GM18907 (cell line): ENCODE measurements at regions not wholly inside any gene's neighbourhood (a gene's known extent, or its start where the extent isn't known, plus 50 kb on each side); places are given as distances from the start of the nearest gene placed in this dataset.

Experiments used
- ATAC-seq: cut with Tn5 transposase; IDR thresholded peaks from one replicate; pipeline ENCODE4 v1.9.1; 2021; ENCODE audit warnings: mild to moderate bottlenecking, moderate library complexity; ENCODE audit not compliant: unreplicated experiment

DNA sequence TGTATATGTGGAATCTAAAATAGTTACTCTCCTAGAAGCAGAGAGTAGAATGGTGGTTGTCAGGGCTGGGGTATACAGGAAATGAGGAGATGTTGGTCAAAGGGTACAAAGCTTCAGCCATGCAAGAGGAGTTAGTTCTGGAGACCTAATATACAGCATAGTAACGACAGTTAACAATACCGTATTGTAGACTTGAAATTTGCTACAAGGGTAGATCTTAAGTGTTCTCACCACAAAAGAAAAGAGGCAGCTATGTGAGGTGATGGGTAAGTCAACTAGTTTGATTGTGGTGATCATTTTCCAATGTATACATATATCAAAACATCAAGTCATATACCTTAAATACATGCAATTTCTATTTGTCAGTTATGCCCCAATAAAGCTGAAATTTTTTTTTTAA lies 98.2 kb upstream of the CYP1B1 start:
- no peak for ATAC-seq

DNA sequence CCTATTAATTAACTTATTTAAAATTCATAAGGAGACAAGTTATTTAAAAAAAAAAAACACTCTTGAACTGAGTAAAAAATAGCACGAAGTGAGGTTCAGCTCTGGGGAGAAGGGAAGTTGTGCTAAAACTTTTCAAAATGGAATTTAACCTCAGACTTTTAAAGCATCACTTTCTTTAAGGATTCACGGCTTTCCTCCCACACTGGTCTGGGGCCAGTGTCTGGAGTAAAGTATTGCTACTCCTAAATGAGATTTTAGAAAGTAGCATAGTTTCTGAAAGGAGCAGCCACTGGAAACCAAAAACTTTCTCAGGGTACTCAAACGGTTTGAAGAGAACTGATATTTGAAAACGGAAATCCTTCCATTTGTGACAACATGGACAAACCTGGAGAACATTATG lies 97.7 kb upstream of the CYP1B1 start:
- ATAC-seq, result no peak

DNA sequence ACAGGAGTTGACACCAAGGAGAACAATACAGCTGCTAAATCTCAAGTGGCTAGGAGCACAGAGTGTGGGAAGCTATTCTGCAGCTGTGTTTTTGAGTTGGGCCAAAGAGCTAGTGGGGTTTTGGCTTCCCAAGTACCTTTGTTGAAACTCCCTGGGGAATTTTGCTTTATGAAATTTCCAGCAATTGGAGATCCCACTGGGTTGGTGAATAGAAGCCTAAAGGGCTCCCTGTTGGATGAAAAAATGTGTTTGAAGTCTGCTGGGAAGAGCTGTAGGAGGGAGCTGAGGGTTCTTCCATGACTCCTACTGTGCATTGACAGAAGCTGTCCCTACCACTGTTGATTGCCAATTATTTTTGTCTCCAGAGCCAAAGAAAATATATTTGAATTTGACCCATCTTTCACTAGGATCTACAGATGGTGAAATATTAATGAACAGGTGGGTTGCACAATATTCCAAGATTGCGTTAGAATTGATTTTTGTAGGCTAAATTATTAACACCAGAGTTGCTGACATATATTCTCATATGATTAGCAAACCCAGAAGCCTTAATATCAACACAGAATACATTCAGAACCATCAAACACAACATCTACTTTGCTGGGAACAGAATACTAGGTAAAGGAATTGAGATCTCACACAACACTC lies 95.4 kb upstream of the CYP1B1 start:
- ATAC-seq, result no peak

DNA sequence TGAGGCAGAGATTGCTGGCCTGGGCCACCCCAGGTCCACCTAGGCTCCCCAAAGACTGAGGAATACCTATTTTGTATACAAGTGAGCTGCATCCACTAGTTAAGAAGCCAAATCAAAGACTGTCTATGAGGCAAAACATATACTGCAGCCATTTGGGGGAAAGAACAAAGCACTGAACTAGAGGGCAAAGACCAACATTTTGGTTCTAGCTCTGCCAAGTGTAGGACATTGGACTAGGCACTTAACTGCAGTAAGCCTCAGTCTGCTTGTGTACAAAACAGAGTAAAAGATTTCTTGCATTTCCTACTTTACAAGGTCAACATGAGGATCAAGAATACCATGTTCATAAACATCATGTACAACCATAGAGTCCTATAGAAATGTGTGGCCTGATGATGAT lies 94.8 kb upstream of the CYP1B1 start:
- no peak for ATAC-seq

DNA sequence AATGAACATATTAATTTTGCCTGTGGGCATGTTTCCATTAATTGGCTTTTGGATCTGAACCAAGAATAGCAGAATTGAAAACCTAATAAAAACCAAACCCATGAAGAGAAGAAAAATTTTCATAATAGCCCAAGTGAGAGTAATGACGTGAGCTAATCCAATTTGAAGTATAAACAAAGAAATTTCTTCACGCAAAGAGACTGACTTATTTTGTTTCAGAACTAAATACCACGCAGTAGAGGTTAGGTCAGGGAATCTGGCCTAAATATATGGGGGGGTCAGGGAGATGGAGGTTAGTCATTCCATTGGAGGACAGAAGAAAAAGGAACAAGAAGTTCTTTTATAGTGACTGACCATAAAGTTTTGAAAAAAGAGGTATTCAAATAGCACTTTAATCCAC lies 94.1 kb upstream of the CYP1B1 start:
- no peak for ATAC-seq

DNA sequence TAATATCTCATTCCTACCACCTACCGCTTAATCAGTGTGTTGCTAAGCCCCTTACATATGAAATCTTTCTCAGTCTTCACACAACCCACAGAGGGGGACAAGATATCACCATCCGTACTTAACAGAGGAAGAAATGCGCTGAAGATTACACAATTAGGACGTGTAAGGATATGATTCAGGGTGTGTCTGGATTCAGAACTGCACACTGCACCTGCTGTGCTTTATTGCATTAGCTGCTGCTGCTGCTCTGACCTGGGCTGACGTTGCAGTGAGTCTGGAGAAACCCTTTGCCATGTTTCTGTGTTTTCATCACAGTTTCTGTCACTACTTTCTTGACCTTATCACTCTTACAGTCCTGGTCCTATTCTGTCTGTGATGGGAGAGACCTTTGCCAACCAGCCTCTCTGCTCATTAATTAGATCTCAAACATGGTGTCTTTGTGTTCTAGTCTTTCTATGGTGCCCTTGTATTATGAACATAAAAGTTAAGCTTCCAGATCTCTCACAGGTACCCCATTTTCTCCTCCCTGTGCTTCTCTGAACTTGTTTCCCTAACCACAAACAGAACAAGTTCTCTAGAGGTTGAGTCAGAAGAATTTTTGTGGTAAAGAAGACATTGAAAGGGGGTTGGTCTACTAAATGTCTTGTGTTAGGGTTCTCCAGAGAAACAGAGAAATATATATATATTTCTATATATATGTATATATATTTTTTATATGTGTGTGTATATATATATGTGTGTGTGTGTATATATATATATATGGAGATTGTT lies 92.9 kb upstream of the CYP1B1 start:
- no peak for ATAC-seq

DNA sequence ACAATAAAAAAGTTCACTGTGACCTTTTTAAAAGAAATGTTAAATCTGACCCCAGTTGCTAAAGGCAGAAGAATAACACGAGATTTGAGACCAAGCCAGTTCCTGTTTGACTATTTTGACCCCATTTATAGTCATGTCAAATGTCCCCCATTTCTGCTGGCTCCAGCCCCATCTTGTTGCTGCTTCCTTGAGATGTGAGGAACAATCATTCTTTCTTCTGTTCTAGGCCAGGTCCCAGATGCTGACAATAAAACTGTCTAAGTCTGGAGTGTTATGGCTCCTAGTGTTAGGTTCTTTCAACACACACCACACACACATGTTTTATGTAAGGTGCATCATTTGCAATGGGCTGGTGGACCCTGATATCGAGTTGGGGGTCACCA lies 92.0 kb upstream of the CYP1B1 start:
- ATAC-seq, result no peak

DNA sequence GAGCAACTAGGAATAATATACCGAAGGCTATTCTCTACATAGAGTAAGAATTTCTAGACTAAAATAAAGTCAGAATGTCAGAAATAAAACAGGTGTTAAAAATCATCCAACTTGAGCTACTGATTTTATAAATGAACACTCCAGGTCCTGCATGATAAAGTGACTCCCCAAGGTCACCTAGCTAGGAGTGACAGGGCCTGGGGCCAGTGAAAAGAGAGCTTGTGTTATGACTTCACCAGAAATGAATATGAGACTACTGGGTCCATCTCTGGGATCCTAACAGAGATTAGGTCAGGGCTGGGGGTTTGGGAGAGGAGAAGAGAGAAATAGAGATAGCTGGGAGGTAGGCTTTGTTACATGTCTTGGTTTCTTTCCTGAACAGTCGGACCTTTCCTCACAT lies 89.7 kb upstream of the CYP1B1 start:
- ATAC-seq, result no peak

DNA sequence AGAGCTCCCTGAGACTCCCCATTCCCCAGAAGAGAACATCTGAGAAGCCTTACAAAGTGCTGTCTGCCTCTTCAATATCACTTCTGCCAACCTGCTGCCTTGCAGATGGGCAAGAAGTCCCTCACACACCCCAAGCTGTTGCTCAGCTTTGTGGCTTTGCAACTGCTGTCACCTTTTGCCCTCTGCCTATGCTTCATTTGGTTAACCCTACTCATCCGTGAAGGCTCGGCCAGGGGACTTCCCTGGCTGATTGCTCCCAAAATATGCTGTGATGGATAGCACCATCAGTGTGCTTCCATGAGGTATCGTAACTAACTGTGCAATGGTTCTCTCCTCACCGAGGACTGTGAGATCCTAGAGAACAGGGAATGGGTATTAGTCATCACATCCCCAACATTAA lies 88.9 kb upstream of the CYP1B1 start:
- peak; percentile 84 for ATAC-seq

DNA sequence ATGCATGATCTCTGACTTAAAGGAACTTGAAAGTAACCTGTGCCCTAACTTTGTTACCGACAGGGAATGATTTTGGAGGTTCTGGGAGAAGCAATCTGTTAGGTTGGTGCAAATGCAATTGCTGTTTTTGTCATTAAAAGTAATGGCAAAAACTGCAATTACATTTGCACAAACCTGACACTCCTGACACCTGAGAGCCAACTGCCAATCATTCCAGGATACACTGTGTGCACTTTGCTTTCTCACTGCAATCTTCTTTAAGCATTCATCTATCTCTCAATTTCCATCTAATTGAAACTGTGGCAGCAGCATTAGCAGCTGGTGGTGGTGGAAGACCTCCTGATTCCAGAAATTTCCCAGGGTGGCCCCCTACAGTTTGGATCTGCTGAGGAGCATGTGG lies 87.6 kb upstream of the CYP1B1 start:
- no peak for ATAC-seq

DNA sequence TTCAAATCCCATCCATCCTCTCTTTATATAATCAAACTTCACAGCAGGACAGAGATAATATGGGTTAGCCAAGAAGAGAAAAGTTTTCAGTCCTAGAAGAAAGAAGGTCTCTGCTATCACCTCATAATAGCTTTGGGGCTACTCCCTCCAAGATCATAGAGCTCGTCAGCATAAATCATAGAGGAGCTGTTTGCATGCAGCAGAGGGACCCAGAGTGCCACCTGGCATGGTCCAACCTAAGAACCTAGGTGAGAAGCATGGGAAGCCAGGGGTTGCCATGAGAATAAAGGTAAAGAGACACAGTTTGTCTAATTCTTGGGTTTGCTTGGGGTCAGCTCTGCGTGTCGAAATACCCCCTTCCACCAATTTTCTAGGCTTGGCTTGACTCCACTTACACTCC lies 87.1 kb upstream of the CYP1B1 start:
- no peak for ATAC-seq

DNA sequence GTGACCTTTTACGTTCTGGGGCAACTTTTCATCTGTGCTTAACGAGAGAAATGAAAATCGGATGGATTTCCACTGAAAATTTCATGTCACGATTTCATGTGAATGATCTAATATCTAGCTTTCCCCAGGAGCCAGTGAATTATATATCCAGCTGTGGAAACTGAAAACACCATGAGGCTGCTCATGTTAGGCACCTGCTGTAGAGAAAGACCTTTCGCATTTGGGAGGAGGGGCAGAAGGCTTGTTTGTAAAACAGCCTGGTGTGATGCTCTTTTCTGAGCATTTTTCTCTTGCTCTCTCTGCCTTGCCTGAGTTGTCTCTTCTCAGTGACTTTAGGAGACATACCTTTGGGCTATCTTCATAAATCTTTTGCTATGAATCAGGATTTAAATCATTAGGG lies 84.6 kb upstream of the CYP1B1 start:
- ATAC-seq, result no peak

DNA sequence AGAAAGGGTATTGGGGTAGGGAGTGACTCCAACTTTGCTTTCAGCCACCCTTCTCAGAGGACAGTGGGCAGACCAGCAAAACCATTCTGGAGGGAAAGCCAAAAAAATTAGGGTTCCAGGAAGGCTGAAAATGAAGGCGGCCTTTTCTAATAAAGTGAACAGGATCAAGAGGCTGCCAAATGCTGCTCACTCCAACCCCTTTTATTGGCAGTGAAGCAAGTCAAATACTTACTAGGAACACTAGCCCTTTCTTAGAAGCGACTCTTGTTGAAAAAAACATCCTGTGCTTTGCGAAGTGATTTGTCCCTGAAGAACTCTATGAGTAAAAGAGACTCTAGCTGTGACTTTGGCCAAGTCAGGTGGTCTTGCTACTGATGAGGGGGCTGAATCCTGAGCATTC lies 83.6 kb upstream of the CYP1B1 start:
- ATAC-seq, result no peak

DNA sequence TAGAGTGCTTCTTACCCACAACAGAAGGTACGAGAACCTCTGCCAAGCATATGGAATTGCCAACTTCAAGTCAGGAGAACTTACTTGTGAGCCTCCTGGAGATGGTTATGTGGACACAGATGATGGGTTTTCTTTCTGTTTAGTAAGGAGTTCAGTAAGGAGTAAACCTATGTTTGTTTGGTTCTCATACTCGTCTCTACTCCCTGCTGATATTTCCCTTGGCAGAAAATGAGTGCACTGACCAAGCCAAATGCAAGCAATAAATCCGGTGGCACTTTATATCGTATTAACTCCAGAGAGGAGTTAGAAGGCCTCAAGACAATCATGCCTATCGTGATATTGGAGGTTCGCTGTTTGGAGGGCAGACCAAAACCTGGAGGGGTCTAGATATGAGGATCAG lies 83.2 kb upstream of the CYP1B1 start:
- ATAC-seq, result no peak

DNA sequence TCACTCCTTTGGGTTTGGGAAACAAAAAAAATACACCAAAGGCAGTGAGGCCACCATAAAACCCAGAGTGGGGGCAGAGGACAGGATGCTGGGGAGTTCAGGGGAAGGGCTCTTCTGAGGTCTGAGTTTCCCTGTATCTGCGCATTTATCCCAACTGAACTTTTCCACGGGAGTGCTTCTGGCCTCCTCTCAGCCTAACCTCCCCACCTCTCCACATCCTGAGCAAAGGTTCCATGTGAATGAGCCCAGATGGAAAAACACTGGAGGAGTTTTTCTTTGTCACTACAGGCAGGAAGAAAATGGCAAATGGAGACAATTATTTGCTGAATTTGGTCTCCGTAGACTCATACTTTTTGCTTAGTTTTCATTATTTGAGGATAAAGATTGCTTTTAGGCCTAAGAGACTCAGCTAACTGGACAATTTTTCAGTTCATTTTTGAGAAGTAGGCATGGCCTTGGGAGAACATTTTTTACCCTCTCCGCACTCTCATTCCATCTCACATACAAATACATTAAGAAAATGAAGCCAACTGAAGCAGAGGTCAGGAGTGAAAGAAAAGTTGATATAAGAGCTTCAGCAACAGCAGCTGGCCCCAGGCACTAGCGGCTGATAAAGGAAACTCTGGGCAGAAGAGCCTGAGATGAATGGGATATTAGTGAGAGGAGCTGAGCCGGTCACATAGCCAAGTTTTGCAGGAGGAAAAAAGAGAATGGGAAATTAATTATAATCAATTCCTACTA lies 82.6 kb upstream of the CYP1B1 start:
- no peak for ATAC-seq

DNA sequence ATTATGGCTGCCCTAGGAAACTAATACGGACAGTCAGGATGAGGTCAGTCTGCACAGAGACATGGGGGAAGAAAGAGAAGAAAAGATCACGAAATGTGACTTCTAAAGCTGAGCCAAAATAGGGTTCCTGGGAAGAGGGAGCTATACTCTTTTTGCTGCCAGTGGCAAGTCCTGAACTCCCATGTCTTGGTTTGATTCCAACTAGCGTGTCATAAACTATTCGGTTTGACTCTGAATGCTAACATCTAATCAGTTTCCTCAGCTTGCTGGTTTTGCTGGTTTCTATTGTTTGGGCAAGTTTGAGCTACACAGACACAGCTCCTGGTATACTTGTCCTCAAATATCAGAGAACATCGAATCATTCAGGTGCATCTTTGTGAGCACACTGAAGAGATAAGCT lies 80.5 kb upstream of the CYP1B1 start:
- no peak for ATAC-seq

DNA sequence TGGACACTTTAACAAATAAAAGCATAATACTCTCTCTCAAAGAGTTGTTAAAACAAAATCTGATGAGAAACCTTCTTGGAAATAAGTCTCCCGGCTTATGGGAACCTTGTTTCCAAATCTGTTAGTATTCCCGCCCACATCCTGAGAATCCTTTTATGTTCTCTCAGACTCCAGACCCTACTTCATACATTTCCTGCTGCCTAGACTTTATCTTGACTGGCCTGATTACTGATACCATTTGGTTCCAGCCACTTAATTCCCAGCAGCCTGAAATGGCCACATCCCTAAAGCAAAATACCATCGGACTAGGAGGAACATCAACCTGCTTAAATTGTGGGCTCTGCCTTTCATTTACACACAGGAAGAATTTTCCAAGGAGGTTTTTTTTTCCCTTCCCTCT lies 79.1 kb upstream of the CYP1B1 start:
- no peak for ATAC-seq

DNA sequence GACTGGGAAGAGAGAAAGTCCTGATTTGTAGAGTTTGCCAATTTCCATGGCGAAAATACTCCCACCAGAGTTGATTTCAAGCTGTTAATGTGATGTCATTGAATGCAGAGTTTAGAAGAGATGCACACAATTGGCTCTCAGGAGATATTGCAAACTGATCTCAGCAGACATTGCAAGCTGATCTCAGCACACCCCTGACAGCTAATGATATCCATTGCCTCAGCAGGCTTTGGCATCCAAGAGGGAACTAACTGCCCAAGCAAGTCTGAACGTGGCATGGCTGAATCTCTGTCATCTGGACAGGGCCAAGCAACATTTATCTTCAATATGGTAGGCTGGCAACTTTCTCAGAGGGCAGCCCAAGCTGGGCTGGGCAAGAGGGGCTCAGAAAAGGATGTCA lies 78.4 kb upstream of the CYP1B1 start:
- no peak for ATAC-seq

DNA sequence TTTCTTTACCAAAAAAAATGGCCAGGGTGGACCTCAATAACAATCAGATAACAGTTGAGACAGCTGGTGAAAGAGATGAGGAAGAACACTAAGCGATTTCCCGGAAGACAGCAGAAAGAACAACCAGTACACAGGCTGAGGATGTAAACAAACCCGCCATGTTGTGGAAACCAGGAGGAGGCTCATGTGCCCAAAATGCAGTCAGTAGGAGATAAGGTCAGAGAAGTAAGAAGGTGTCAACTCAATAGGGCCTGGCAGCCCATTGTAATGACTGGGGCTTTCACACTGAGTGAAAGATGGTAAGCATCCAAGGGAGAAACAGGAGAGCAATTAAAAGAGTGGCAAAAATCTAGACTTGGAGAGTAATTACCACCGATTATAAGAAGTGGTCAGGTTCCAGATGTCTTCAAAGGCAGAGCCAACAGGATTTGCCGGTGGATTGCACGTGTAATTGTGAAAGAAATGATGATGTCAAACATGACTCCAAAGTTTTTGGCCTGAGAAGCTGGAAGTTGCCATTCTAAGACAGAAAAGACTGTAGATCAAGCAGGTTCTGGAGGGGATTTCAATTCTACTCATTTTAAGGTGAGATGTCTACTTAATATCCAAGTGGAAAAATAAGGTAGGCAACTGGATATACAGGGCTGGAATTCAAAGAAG lies 77.7 kb upstream of the CYP1B1 start:
- no peak for ATAC-seq

DNA sequence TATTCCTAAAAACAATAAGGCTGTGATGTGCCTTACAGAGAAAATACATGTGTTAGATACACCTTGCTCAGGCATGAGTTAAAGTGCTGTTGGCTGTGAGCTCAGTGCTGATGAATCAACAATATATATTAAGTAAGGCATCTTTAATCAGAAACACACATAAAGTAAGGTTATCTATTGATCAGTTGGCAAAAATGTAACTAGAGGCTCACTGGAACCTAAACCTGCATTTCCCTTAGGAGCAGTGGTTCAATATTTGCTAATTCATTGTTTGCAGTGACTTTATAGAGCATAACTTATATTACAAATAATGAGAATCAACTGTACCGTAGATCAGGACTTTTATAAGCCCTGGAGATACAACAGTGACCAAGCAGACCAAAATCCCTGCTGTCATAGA lies 77.0 kb upstream of the CYP1B1 start:
- no peak for ATAC-seq

DNA sequence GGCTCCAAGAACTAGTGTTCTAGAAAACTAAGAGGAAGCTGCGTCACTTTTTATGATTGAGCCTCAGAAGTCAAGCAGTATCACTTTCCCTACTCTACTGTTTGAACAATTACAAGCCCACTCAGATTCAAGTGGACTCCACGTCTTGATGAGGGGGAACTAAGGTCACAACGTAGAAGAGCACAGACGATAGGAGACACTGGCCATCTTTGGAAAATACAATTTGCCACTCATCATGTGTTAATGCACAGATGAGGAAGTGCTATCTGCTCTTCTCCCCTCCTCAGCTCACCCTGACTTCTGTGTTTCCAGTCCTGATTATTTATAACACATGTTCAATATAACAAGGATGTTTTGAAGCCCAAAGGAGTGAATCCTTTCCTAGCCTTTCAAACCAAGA lies 76.1 kb upstream of the CYP1B1 start:
- ATAC-seq, result no peak

DNA sequence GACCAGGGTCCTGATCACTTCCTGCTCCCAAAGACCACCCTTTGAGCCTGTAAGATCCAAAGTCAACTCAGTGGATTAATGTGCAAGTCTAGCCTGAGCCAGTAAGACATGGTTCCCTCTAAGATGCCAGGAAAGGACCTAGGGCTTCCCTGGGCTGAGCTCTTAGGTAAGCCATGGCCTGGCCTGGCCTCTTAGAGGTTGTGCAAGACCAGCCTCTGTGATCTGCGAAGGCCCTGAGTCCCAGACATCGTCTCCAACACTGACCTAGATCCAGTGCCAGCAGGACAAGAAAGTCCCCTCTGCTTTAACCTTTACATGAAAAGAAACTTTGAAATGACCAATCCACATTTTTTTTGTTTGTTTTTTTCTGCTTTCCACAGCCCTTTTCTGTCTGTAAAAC lies 73.6 kb upstream of the CYP1B1 start:
- no peak for ATAC-seq
